ENCODE measurements at regions not wholly inside any gene's neighbourhood (a gene's known extent, or its start where the extent isn't known, plus 50 kb on each side); places are given as distances from the start of the nearest gene placed in this dataset.

DNA sequence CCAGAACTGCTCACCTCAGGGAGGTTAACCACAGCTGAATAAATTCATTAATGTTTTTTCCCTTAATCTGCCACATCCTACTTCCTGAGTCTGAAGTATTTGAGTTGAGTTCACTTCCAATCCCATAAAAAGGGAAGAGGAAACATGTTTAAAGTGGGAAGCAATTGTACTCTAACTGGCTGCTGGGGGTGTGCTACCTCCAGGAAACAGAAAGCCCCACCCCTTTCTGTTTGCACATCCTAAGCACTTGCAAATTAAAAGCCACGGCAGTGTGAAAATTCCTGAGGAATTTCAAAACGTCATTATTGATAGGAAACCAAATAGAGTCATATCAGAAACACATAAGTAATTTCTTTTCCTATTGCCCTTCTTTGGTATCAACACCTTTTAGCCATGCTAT lies 307.0 kb upstream of the NR5A2 start:
- TF ChIP-seq, protein P1, sequence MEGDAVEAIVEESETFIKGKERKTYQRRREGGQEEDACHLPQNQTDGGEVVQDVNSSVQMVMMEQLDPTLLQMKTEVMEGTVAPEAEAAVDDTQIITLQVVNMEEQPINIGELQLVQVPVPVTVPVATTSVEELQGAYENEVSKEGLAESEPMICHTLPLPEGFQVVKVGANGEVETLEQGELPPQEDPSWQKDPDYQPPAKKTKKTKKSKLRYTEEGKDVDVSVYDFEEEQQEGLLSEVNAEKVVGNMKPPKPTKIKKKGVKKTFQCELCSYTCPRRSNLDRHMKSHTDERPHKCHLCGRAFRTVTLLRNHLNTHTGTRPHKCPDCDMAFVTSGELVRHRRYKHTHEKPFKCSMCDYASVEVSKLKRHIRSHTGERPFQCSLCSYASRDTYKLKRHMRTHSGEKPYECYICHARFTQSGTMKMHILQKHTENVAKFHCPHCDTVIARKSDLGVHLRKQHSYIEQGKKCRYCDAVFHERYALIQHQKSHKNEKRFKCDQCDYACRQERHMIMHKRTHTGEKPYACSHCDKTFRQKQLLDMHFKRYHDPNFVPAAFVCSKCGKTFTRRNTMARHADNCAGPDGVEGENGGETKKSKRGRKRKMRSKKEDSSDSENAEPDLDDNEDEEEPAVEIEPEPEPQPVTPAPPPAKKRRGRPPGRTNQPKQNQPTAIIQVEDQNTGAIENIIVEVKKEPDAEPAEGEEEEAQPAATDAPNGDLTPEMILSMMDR (IDR thresholded peaks at IDR 0.05) = no peak
- no peak for TF ChIP-seq POLR2AphosphoS5 (IDR thresholded peaks at IDR 0.05; ENCODE audit: low read depth, low read length)
- no peak for TF ChIP-seq TCF7L2 (IDR thresholded peaks at IDR 0.05; ENCODE audit: low read depth, low read length)
- TF ChIP-seq, protein P2, sequence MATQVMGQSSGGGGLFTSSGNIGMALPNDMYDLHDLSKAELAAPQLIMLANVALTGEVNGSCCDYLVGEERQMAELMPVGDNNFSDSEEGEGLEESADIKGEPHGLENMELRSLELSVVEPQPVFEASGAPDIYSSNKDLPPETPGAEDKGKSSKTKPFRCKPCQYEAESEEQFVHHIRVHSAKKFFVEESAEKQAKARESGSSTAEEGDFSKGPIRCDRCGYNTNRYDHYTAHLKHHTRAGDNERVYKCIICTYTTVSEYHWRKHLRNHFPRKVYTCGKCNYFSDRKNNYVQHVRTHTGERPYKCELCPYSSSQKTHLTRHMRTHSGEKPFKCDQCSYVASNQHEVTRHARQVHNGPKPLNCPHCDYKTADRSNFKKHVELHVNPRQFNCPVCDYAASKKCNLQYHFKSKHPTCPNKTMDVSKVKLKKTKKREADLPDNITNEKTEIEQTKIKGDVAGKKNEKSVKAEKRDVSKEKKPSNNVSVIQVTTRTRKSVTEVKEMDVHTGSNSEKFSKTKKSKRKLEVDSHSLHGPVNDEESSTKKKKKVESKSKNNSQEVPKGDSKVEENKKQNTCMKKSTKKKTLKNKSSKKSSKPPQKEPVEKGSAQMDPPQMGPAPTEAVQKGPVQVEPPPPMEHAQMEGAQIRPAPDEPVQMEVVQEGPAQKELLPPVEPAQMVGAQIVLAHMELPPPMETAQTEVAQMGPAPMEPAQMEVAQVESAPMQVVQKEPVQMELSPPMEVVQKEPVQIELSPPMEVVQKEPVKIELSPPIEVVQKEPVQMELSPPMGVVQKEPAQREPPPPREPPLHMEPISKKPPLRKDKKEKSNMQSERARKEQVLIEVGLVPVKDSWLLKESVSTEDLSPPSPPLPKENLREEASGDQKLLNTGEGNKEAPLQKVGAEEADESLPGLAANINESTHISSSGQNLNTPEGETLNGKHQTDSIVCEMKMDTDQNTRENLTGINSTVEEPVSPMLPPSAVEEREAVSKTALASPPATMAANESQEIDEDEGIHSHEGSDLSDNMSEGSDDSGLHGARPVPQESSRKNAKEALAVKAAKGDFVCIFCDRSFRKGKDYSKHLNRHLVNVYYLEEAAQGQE (IDR thresholded peaks at IDR 0.05; ENCODE audit: insufficient read depth in 1 of 2, low read depth in 2 of 2, low read length in 1 of 2) = no peak
